ENCODE measurements at regions not wholly inside any gene's neighbourhood (a gene's known extent, or its start where the extent isn't known, plus 50 kb on each side); places are given as distances from the start of the nearest gene placed in this dataset.

- intact Hi-C loops (cut with DNase I; ENCODE audit: low total_unique reads) = no loop called here
Observed at GRCh38 chr17:69650881-69651280, 236.4 kb downstream of the MAP2K6 start.

GRCh38 chr17:69651921-69652320 is 237.4 kb downstream of the MAP2K6 start:
- no peaks in the 10 kb centered on the region for H3K9me3 ChIP-seq
- no peak for DNase-seq
- intact Hi-C loops (cut with DNase I; ENCODE audit: low total_unique reads) = no loop called here
- H3K4me3 ChIP-seq = no peak overlapping the region
- H3K4me1 ChIP-seq = no peaks in the 10 kb centered on the region
- H3K27me3 ChIP-seq = no peaks in the 10 kb centered on the region
- TF ChIP-seq, protein P1, sequence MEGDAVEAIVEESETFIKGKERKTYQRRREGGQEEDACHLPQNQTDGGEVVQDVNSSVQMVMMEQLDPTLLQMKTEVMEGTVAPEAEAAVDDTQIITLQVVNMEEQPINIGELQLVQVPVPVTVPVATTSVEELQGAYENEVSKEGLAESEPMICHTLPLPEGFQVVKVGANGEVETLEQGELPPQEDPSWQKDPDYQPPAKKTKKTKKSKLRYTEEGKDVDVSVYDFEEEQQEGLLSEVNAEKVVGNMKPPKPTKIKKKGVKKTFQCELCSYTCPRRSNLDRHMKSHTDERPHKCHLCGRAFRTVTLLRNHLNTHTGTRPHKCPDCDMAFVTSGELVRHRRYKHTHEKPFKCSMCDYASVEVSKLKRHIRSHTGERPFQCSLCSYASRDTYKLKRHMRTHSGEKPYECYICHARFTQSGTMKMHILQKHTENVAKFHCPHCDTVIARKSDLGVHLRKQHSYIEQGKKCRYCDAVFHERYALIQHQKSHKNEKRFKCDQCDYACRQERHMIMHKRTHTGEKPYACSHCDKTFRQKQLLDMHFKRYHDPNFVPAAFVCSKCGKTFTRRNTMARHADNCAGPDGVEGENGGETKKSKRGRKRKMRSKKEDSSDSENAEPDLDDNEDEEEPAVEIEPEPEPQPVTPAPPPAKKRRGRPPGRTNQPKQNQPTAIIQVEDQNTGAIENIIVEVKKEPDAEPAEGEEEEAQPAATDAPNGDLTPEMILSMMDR (IDR thresholded peaks at IDR 0.05) = no peak
- TF ChIP-seq POLR2A (IDR thresholded peaks at IDR 0.05) = no peak
- H3K27ac ChIP-seq = no peak overlapping the region
- no peaks in the 10 kb centered on the region for H3K36me3 ChIP-seq

More at GRCh38 chr17:69650881-69651280, 236.4 kb downstream of the MAP2K6 start:
- Histone ChIP-seq H3K36me3 (no peaks in the 10 kb centered on the region), H3K27me3 (no peaks in the 10 kb centered on the region), H3K4me3 (no peak overlapping the region), H3K4me1 (no peaks in the 10 kb centered on the region), H3K9me3 (no peaks in the 10 kb centered on the region), H3K27ac (no peak overlapping the region)
- no peak for TF ChIP-seq POLR2A (IDR thresholded peaks at IDR 0.05)
- TF ChIP-seq, protein P1 (IDR thresholded peaks at IDR 0.05) = no peak
- no peak for DNase-seq

GRCh38 chr17:69654981-69655855 is 240.7 kb downstream of the MAP2K6 start:
- intact Hi-C loops (cut with DNase I; ENCODE audit: low total_unique reads) = no loop called here
- H3K9me3 ChIP-seq = no peaks in the 10 kb centered on the region
- DNase-seq = no peak

GRCh38 chr17:69655902-69656301 is 241.4 kb downstream of the MAP2K6 start:
- intact Hi-C loops (cut with DNase I; ENCODE audit: low total_unique reads) = no loop called here
- H3K27me3 ChIP-seq = no peaks in the 10 kb centered on the region
- DNase-seq = no peak
- no peak overlapping the region for H3K4me3 ChIP-seq
- no peaks in the 10 kb centered on the region for H3K4me1 ChIP-seq
- H3K27ac ChIP-seq = no peak overlapping the region
- no peak for TF ChIP-seq POLR2A (IDR thresholded peaks at IDR 0.05)
- TF ChIP-seq, protein P1 (IDR thresholded peaks at IDR 0.05) = no peak
- H3K36me3 ChIP-seq = no peaks in the 10 kb centered on the region
- H3K9me3 ChIP-seq = no peaks in the 10 kb centered on the region

More at GRCh38 chr17:69654981-69655855, 240.7 kb downstream of the MAP2K6 start:
- Histone ChIP-seq H3K27ac (no peak overlapping the region), H3K27me3 (no peaks in the 10 kb centered on the region), H3K36me3 (no peaks in the 10 kb centered on the region), H3K4me1 (no peaks in the 10 kb centered on the region), H3K4me3 (no peak overlapping the region)
- TF ChIP-seq, protein P1 (IDR thresholded peaks at IDR 0.05) = no peak
- TF ChIP-seq POLR2A (IDR thresholded peaks at IDR 0.05) = no peak

DNA sequence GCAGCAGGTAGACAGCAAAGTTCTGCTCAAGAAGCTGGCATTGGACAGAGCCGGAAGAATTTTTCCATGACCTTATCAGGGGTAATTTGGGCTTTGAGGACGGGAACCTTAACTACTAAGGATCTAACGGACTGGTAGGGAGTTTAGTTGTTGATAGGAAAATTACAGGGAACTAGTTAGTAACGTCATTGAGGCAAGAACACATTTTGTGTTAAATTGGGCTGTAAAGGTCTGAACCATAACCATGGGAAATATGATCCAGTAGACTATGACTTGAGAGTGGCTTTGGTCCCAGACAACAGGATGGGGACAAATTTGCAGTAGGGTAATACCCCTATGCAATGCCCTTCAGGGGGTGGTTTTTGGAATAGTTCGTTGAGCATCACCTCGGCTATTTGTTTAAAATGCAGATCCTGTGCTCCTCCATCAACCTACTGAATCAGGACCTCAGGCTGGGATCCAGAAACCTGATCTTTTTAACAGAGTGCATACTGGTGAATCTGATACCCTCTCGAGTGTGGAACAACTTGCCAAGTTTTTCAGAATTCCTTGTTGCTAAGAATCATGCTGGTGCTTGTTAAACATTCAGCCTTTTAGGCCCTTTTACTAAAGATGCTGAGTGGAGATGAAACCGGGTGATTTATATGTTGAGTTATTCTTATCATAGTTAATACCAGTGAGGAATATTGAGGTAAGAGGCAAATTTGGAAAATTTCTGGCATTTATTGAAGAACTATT is 255.1 kb downstream of the MAP2K6 start:
- H3K27me3 ChIP-seq = no peaks in the 10 kb centered on the region
- intact Hi-C loops (cut with DNase I; ENCODE audit: low total_unique reads) = no loop called here
- no peaks in the 10 kb centered on the region for H3K9me3 ChIP-seq
- H3K36me3 ChIP-seq = no peaks in the 10 kb centered on the region
- no peak overlapping the region for H3K4me3 ChIP-seq
- no peak for DNase-seq
- no peak overlapping the region for H3K27ac ChIP-seq
- TF ChIP-seq, protein P1 (IDR thresholded peaks at IDR 0.05) = no peak
- TF ChIP-seq POLR2A (IDR thresholded peaks at IDR 0.05) = no peak
- H3K4me1 ChIP-seq = no peaks in the 10 kb centered on the region
